ENCODE measurements at regions not wholly inside any gene's neighbourhood (a gene's known extent, or its start where the extent isn't known, plus 50 kb on each side); places are given as distances from the start of the nearest gene placed in this dataset.

DNA sequence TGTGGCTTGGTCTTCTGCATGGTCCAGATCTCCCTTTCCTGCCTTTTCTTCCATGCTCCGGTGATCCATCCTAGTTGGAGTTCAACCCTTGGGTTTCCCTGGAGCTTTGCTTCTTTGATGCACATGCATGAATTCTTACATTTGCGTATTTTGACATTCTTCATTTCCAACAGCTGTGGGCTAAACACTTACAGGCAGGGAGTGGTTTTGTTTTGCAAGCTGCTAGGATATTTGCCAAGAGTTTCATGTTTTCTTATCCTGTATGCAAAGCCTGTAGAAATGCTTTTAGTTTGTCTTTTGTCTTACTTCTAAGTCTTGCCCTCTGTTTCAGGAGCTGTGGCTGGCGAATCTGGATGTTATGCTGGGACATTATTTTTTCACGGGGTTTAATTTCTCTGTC is 90.3 kb upstream of the PAXBP1 start:
- Histone ChIP-seq H3K36me3 (ENCODE audit: control insufficient read depth, low read length) (no peaks in the 10 kb centered on the region), H3F3A (ENCODE audit: control insufficient read depth, insufficient read depth) (no peaks in the 10 kb centered on the region), H4K20me1 (ENCODE audit: control insufficient read depth, insufficient read depth, low read depth, low read length) (no peaks in the 10 kb centered on the region), H3K27ac (ENCODE audit: low read depth, low read length) (no peak overlapping the region), H3K9me2 (replicated peaks; ENCODE audit: control insufficient read depth, low read length) (no peaks in the 10 kb centered on the region), H3K4me2 (ENCODE audit: low read length) (no peak overlapping the region), H3K9me3 (ENCODE audit: control insufficient read depth, insufficient read depth, low read length) (peaks cover 24% of the 10 kb centered on the region; the same call in 1 of the 2 replicates), H3K4me1 (ENCODE audit: control insufficient read depth, low read length) (no peaks in the 10 kb centered on the region), H3K79me2 (ENCODE audit: control insufficient read depth, low read length) (no peaks in the 10 kb centered on the region), H3K4me3 (ENCODE audit: low read length) (no peak overlapping the region), H3K27me3 (ENCODE audit: control insufficient read depth, low read length) (0 out of 2 replicates have a peak, but pooled peaks cover 4% of the 10 kb centered on the region)
- TF ChIP-seq EZH2phosphoT487 (IDR thresholded peaks at IDR 0.05; ENCODE audit: borderline replicate concordance, low read length), result no peak
- TF ChIP-seq, protein P1, sequence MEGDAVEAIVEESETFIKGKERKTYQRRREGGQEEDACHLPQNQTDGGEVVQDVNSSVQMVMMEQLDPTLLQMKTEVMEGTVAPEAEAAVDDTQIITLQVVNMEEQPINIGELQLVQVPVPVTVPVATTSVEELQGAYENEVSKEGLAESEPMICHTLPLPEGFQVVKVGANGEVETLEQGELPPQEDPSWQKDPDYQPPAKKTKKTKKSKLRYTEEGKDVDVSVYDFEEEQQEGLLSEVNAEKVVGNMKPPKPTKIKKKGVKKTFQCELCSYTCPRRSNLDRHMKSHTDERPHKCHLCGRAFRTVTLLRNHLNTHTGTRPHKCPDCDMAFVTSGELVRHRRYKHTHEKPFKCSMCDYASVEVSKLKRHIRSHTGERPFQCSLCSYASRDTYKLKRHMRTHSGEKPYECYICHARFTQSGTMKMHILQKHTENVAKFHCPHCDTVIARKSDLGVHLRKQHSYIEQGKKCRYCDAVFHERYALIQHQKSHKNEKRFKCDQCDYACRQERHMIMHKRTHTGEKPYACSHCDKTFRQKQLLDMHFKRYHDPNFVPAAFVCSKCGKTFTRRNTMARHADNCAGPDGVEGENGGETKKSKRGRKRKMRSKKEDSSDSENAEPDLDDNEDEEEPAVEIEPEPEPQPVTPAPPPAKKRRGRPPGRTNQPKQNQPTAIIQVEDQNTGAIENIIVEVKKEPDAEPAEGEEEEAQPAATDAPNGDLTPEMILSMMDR (IDR thresholded peaks at IDR 0.05; ENCODE audit: low read depth, low read length, poor library complexity, severe bottlenecking), result no peak

DNA sequence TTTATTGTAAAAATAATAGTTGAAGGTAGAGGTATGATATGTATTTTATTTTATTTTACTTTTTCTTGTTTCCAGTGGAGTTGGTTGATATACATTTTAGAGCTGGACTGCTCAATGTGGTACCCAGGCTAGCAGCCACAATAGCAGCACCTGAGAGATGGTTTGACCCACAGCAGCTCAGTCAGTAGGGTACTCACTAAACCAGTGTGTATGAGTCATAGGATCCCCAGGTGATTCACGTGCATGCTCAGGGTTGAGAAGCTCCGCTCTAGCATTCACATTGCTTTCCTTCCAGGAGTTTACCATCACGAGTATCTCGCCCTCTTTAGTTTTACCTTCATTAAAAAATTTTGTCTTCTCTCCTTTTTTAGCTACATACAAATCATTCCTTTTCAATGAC is 96.0 kb upstream of the PAXBP1 start:
- 0 out of 2 replicates have a peak, but pooled peaks cover 4% of the 10 kb centered on the region for H3K27me3 ChIP-seq (ENCODE audit: control insufficient read depth, low read length)

DNA sequence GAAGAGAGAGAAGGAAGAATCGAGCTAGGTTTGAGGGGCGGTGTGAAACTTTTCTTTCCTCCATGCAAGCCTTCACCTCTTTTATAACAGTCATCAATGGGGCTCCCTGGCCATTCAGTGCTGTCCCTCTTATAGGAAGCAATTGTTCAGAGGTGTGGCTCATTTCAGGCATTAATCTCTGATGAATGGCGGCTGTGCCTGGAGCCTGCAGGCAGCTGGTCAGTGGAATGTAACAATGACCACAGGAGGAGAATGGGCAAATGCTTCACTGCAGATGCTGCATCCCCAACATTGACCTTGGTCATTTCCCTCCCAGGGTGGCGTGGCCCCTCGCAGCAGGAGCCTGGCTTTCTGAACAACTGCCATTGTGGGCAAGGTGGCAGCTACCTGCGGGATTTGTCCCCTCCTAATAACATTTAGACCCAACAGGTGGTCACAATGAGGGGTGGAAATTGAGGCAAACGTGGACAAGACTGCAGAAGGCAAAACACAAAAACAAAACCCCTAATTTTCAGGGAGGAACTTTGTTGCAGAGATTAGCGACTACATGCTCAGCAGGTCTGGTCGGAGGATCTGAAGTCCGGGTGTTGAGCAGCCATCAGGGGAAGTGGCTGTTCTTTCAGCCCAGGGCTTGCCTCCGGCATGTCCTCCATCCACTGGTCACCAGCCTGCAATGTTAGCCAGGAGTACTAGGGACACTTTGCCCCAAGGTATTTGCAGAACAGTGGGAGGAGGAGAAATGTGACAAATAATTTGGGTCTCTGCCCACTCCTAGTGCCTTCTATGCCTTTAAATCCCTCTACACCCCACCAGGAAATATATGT is 97.3 kb upstream of the PAXBP1 start:
- H3F3A ChIP-seq (ENCODE audit: control insufficient read depth, insufficient read depth), result no peaks in the 10 kb centered on the region
- no peaks in the 10 kb centered on the region for H3K9me2 ChIP-seq (replicated peaks; ENCODE audit: control insufficient read depth, low read length)

More for the DNA sequence above, 96.0 kb upstream of the PAXBP1 start:
- no peak overlapping the region for H3K4me2 ChIP-seq (ENCODE audit: low read length)
- no peaks in the 10 kb centered on the region for H3K79me2 ChIP-seq (ENCODE audit: control insufficient read depth, low read length)
- TF ChIP-seq, protein P1 (IDR thresholded peaks at IDR 0.05; ENCODE audit: low read depth, low read length, poor library complexity, severe bottlenecking), result no peak
- H3K27ac ChIP-seq (ENCODE audit: low read depth, low read length), result no peak overlapping the region
- H3K9me3 ChIP-seq (ENCODE audit: control insufficient read depth, insufficient read depth, low read length), result no peaks in the 10 kb centered on the region
- no peaks in the 10 kb centered on the region for H4K20me1 ChIP-seq (ENCODE audit: control insufficient read depth, insufficient read depth, low read depth, low read length)
- H3K9me2 ChIP-seq (replicated peaks; ENCODE audit: control insufficient read depth, low read length), result no peaks in the 10 kb centered on the region
- no peaks in the 10 kb centered on the region for H3K4me1 ChIP-seq (ENCODE audit: control insufficient read depth, low read length)
- H3K36me3 ChIP-seq (ENCODE audit: control insufficient read depth, low read length), result no peaks in the 10 kb centered on the region
- no peaks in the 10 kb centered on the region for H3F3A ChIP-seq (ENCODE audit: control insufficient read depth, insufficient read depth)
- no peak overlapping the region for H3K4me3 ChIP-seq (ENCODE audit: low read length)

More for the DNA sequence above, 97.3 kb upstream of the PAXBP1 start:
- no peak overlapping the region for H3K27ac ChIP-seq (ENCODE audit: low read depth, low read length)
- TF ChIP-seq, protein P1 (IDR thresholded peaks at IDR 0.05; ENCODE audit: low read depth, low read length, poor library complexity, severe bottlenecking), result no peak
- no peak for TF ChIP-seq EZH2phosphoT487 (IDR thresholded peaks at IDR 0.05; ENCODE audit: borderline replicate concordance, low read length)
- H4K20me1 ChIP-seq (ENCODE audit: control insufficient read depth, insufficient read depth, low read depth, low read length), result no peaks in the 10 kb centered on the region
- no peaks in the 10 kb centered on the region for H3K4me1 ChIP-seq (ENCODE audit: control insufficient read depth, low read length)
- no peaks in the 10 kb centered on the region for H3K27me3 ChIP-seq (ENCODE audit: control insufficient read depth, low read length)
- H3K79me2 ChIP-seq (ENCODE audit: control insufficient read depth, low read length), result no peaks in the 10 kb centered on the region
- H3K36me3 ChIP-seq (ENCODE audit: control insufficient read depth, low read length), result no peaks in the 10 kb centered on the region
- H3K9me3 ChIP-seq (ENCODE audit: control insufficient read depth, insufficient read depth, low read length), result no peaks in the 10 kb centered on the region
- no peak overlapping the region for H3K4me3 ChIP-seq (ENCODE audit: low read length)
- H3K4me2 ChIP-seq (ENCODE audit: low read length), result no peak overlapping the region

Data from DOHH2 (cell line).